Activated CD4-positive, alpha-beta T cell treated with anti-CD3 and anti-CD28 coated beads, Interleukin-2, amount 10 ng/mL, durations not matched to agents 7 days and 5 days (primary cell): ENCODE measurements at regions not wholly inside any gene's neighbourhood (a gene's known extent, or its start where the extent isn't known, plus 50 kb on each side); places are given as distances from the start of the nearest gene placed in this dataset.

ENCODE experiments used
- CTCF ChIA-PET: fragments of 350-600 bp; sonication (Branson Sonifier 250); formaldehyde crosslinking; loops from one replicate; lab custom pipeline; 2021; ENCODE audit warnings: antibody characterized with exemption; lab: Charles Lee
- POLR2A ChIA-PET: fragments of 350-600 bp; sonication (Branson Sonifier 250); formaldehyde crosslinking; loops from one replicate; lab custom pipeline; 2021; ENCODE audit warnings: antibody characterized with exemption; lab: Charles Lee
- DNase-seq: peaks from one replicate; pipeline ENCODE4 v3.0.0-alpha.2; 2020
- H3K27ac Mint-ChIP-seq: one replicate; pipeline ENCODE4 v1.8.0; 2021; ENCODE audit warnings: mild to moderate bottlenecking, moderate library complexity, mixed read lengths
- H3K27me3 Mint-ChIP-seq: one replicate; pipeline ENCODE4 v1.8.0; 2021; ENCODE audit warnings: mixed read lengths
- H3K36me3 Mint-ChIP-seq: one replicate; pipeline ENCODE4 v1.8.0; 2021; ENCODE audit warnings: low read depth, mixed read lengths
- H3K4me1 Mint-ChIP-seq: one replicate; pipeline ENCODE4 v1.8.0; 2021; ENCODE audit warnings: mixed read lengths
- H3K4me3 Mint-ChIP-seq: one replicate; pipeline ENCODE4 v1.8.0; 2021; ENCODE audit warnings: mild to moderate bottlenecking, moderate library complexity, mixed read lengths
- H3K9me3 Mint-ChIP-seq: one replicate; pipeline ENCODE4 v1.8.0; 2021; ENCODE audit warnings: mixed read lengths

- Mint-ChIP-seq H3K27ac (no peak overlapping the region), H3K4me1 (no peaks in the 10 kb centered on the region), H3K36me3 (no peaks in the 10 kb centered on the region), H3K9me3 (peaks cover 17% of the 10 kb centered on the region), H3K4me3 (no peak overlapping the region), H3K27me3 (no peaks in the 10 kb centered on the region)
- DNase-seq = no peak
- ChIA-PET POLR2A (no interaction called here), CTCF (no interaction called here)
These were observed 253.4 kb upstream of the DMAC1 start for GRCh38 chr9:8052991-8053390.

- CTCF ChIA-PET = interaction anchor here (0.7 kb wide), 1 partner anchor 168 kb away, joined by 3 read pairs; no protein-coding TSS in a partner anchor
- no peaks in the 10 kb centered on the region for H3K27me3 Mint-ChIP-seq
- no peaks in the 10 kb centered on the region for H3K36me3 Mint-ChIP-seq
- DNase-seq = no peak
- H3K4me3 Mint-ChIP-seq = no peak overlapping the region
- peaks cover 30% of the 10 kb centered on the region for H3K9me3 Mint-ChIP-seq
- H3K27ac Mint-ChIP-seq = no peak overlapping the region
- H3K4me1 Mint-ChIP-seq = peaks cover 1% of the 10 kb centered on the region
- POLR2A ChIA-PET = no interaction called here
These were observed 238.2 kb upstream of the DMAC1 start for GRCh38 chr9:8037745-8038144.

- Mint-ChIP-seq H3K27me3 (no peaks in the 10 kb centered on the region), H3K4me3 (no peak overlapping the region), H3K9me3 (peaks cover 29% of the 10 kb centered on the region), H3K36me3 (no peaks in the 10 kb centered on the region), H3K4me1 (peaks cover 1% of the 10 kb centered on the region), H3K27ac (no peak overlapping the region)
- CTCF ChIA-PET = no interaction called here
- POLR2A ChIA-PET = no interaction called here
- DNase-seq = no peak
These were observed 237.4 kb upstream of the DMAC1 start for GRCh38 chr9:8036914-8037524.

- H3K9me3 Mint-ChIP-seq = peaks cover 13% of the 10 kb centered on the region
- CTCF ChIA-PET = no interaction called here
- H3K27me3 Mint-ChIP-seq = peaks cover 2% of the 10 kb centered on the region
- H3K4me1 Mint-ChIP-seq = peaks cover 4% of the 10 kb centered on the region
- H3K36me3 Mint-ChIP-seq = no peaks in the 10 kb centered on the region
- H3K27ac Mint-ChIP-seq = no peak overlapping the region
- no peak for DNase-seq
- POLR2A ChIA-PET = no interaction called here
- no peak overlapping the region for H3K4me3 Mint-ChIP-seq
These were observed 234.2 kb upstream of the DMAC1 start for GRCh38 chr9:8033794-8034193.

- POLR2A ChIA-PET = no interaction called here
- Mint-ChIP-seq H3K27ac (no peak overlapping the region), H3K36me3 (no peaks in the 10 kb centered on the region), H3K9me3 (peaks cover 2% of the 10 kb centered on the region), H3K27me3 (peaks cover 2% of the 10 kb centered on the region), H3K4me3 (no peak overlapping the region), H3K4me1 (peaks cover 3% of the 10 kb centered on the region)
- DNase-seq = no peak
- CTCF ChIA-PET = no interaction called here
These were observed 230.5 kb upstream of the DMAC1 start for GRCh38 chr9:8030095-8030494.

- CTCF ChIA-PET = no interaction called here
- peaks cover 7% of the 10 kb centered on the region for H3K9me3 Mint-ChIP-seq
- no peak overlapping the region for H3K27ac Mint-ChIP-seq
- POLR2A ChIA-PET = no interaction called here
- H3K27me3 Mint-ChIP-seq = peaks cover 2% of the 10 kb centered on the region
- DNase-seq = no peak
- peaks cover 3% of the 10 kb centered on the region for H3K4me1 Mint-ChIP-seq
- H3K36me3 Mint-ChIP-seq = no peaks in the 10 kb centered on the region
- no peak overlapping the region for H3K4me3 Mint-ChIP-seq
These were observed 227.8 kb upstream of the DMAC1 start for GRCh38 chr9:8027351-8027750.

- ChIA-PET POLR2A (no interaction called here), CTCF (no interaction called here)
- DNase-seq = no peak
- no peaks in the 10 kb centered on the region for H3K4me1 Mint-ChIP-seq
- no peaks in the 10 kb centered on the region for H3K36me3 Mint-ChIP-seq
- peaks cover 9% of the 10 kb centered on the region for H3K9me3 Mint-ChIP-seq
- H3K27ac Mint-ChIP-seq = no peak overlapping the region
- H3K4me3 Mint-ChIP-seq = no peak overlapping the region
- peaks cover 2% of the 10 kb centered on the region for H3K27me3 Mint-ChIP-seq
These were observed 226.0 kb upstream of the DMAC1 start for GRCh38 chr9:8025551-8025950.

- CTCF ChIA-PET = no interaction called here
- Mint-ChIP-seq H3K4me3 (no peak overlapping the region), H3K27ac (no peak overlapping the region), H3K9me3 (peaks cover 9% of the 10 kb centered on the region), H3K36me3 (no peaks in the 10 kb centered on the region), H3K27me3 (no peaks in the 10 kb centered on the region), H3K4me1 (no peaks in the 10 kb centered on the region)
- DNase-seq = no peak
- POLR2A ChIA-PET = no interaction called here
These were observed 220.6 kb upstream of the DMAC1 start for GRCh38 chr9:8020186-8020585.

- Mint-ChIP-seq H3K36me3 (no peaks in the 10 kb centered on the region), H3K4me1 (no peaks in the 10 kb centered on the region), H3K27me3 (no peaks in the 10 kb centered on the region), H3K4me3 (no peak overlapping the region), H3K9me3 (peaks cover 9% of the 10 kb centered on the region), H3K27ac (no peak overlapping the region)
- CTCF ChIA-PET = no interaction called here
- POLR2A ChIA-PET = no interaction called here
- DNase-seq = no peak
These were observed 220.1 kb upstream of the DMAC1 start for GRCh38 chr9:8019636-8020035.

- Mint-ChIP-seq H3K4me3 (no peak overlapping the region), H3K4me1 (no peaks in the 10 kb centered on the region), H3K36me3 (no peaks in the 10 kb centered on the region), H3K9me3 (peaks cover 1% of the 10 kb centered on the region), H3K27ac (no peak overlapping the region), H3K27me3 (no peaks in the 10 kb centered on the region)
- DNase-seq = no peak
- ChIA-PET CTCF (interaction anchor here (0.9 kb wide), 1 partner anchor 19 kb away, joined by 3 read pairs; no protein-coding TSS in a partner anchor), POLR2A (no interaction called here)
These were observed 215.6 kb upstream of the DMAC1 start for GRCh38 chr9:8014997-8015682.

GRCh38 chr9:8012986-8013385 lies 213.4 kb upstream of the DMAC1 start:
- H3K9me3 Mint-ChIP-seq = peaks cover 3% of the 10 kb centered on the region
- ChIA-PET POLR2A (no interaction called here), CTCF (no interaction called here)
- no peak overlapping the region for H3K4me3 Mint-ChIP-seq
- H3K4me1 Mint-ChIP-seq = no peaks in the 10 kb centered on the region
- H3K27ac Mint-ChIP-seq = no peak overlapping the region
- no peaks in the 10 kb centered on the region for H3K27me3 Mint-ChIP-seq
- H3K36me3 Mint-ChIP-seq = no peaks in the 10 kb centered on the region
- DNase-seq = no peak

- ChIA-PET POLR2A (no interaction called here), CTCF (no interaction called here)
- H3K4me1 Mint-ChIP-seq = no peaks in the 10 kb centered on the region
- peaks cover 3% of the 10 kb centered on the region for H3K9me3 Mint-ChIP-seq
- no peak for DNase-seq
- H3K36me3 Mint-ChIP-seq = no peaks in the 10 kb centered on the region
- H3K27me3 Mint-ChIP-seq = no peaks in the 10 kb centered on the region
- H3K27ac Mint-ChIP-seq = no peak overlapping the region
- H3K4me3 Mint-ChIP-seq = no peak overlapping the region
These were observed 212.4 kb upstream of the DMAC1 start for GRCh38 chr9:8011974-8012373.

GRCh38 chr9:7996558-7996957 lies 197.0 kb upstream of the DMAC1 start:
- Mint-ChIP-seq H3K4me1 (no peaks in the 10 kb centered on the region), H3K36me3 (no peaks in the 10 kb centered on the region), H3K9me3 (no peaks in the 10 kb centered on the region), H3K27ac (no peak overlapping the region), H3K27me3 (no peaks in the 10 kb centered on the region), H3K4me3 (no peak overlapping the region)
- ChIA-PET POLR2A (no interaction called here), CTCF (interaction anchor here (1.5 kb wide), 1 partner anchor 19 kb away, joined by 3 read pairs; no protein-coding TSS in a partner anchor)
- no peak for DNase-seq
